ENCODE measurements at regions not wholly inside any gene's neighbourhood (a gene's known extent, or its start where the extent isn't known, plus 50 kb on each side); places are given as distances from the start of the nearest gene placed in this dataset.

GRCh38 chr6:54640911-54641310 lies 205.7 kb upstream of the FAM83B start:
- TF ChIP-seq POLR2AphosphoS5 (IDR thresholded peaks at IDR 0.05) (no peak), POLR2A (IDR thresholded peaks at IDR 0.05) (no peak), CTCF (IDR thresholded peaks at IDR 0.05) (no peak), EP300 (IDR thresholded peaks at IDR 0.05) (no peak)
